Suprapubic skin (tissue), 4 donors: ENCODE measurements at regions not wholly inside any gene's neighbourhood (a gene's known extent, or its start where the extent isn't known, plus 50 kb on each side); places are given as distances from the start of the nearest gene placed in this dataset.
A peak's percentile ranks its signal among the peaks of the same experiment; 100 is the strongest.

Experiments used
- DNase-seq, 2 donors: peaks; one replicate each; pipeline ENCODE4 v3.0.0-alpha.2; 2019; ENCODE audit warnings: low spot score in 2 of 2
- H3K27ac ChIP-seq: fragments of 200-600 bp; sonication (generic); one replicate; pipeline ENCODE4 v1.5.1; 2019
- H3K27me3 ChIP-seq: fragments of 200-600 bp; sonication (generic); one replicate; pipeline ENCODE4 v1.5.1; 2019
- H3K36me3 ChIP-seq: fragments of 200-600 bp; sonication (generic); one replicate; pipeline ENCODE4 v1.5.1; 2019
- H3K4me1 ChIP-seq: fragments of 200-600 bp; sonication (generic); one replicate; pipeline ENCODE4 v1.5.1; 2019
- H3K4me3 ChIP-seq: fragments of 200-600 bp; sonication (generic); one replicate; pipeline ENCODE4 v1.5.1; 2019; ENCODE audit warnings: mild to moderate bottlenecking
- H3K9me3 ChIP-seq: fragments of 200-600 bp; sonication (generic); one replicate; pipeline ENCODE4 v1.5.1; 2019
- CTCF ChIP-seq, 2 donors: fragments of 200-600 bp in 1 of 2; fragments of 450-650 bp in 1 of 2; sonication (generic) in 1 of 2; IDR thresholded peaks; one replicate each; pipeline ENCODE4 v1.5.1; 2016 to 2019; ENCODE audit warnings: antibody characterized with exemption in 2 of 2, mild to moderate bottlenecking in 1 of 2, moderate library complexity in 1 of 2
- EP300 ChIP-seq: sonication (generic); formaldehyde crosslinking; IDR thresholded peaks from one replicate; pipeline ENCODE4 v1.6.1; 2017; ENCODE audit warnings: antibody characterized with exemption
- POLR2A ChIP-seq, 2 donors: fragments of 450-650 bp; IDR thresholded peaks; one replicate each; pipeline ENCODE4 v1.6.1; 2017; ENCODE audit warnings: antibody characterized with exemption in 2 of 2, mild to moderate bottlenecking in 2 of 2, moderate library complexity in 2 of 2
- POLR2AphosphoS5 ChIP-seq, 3 donors: sonication (generic); formaldehyde crosslinking; IDR thresholded peaks; one replicate each; pipeline ENCODE4 v1.6.1; 2017; ENCODE audit warnings: antibody characterized with exemption in 3 of 3
- WGBS: methylation state at CpG from one replicate; pipeline ENCODE4 v1.1.5; 2018; 5-methylcytosine and 5-hydroxymethylcytosine counted together

- DNase-seq, result peak in 1 of 2 donors; percentile 46
- H3K4me1 ChIP-seq, result no peaks in the 10 kb centered on the region
- H3K27me3 ChIP-seq, result no peaks in the 10 kb centered on the region
- WGBS, result 96% methylated on average over 11 of the region's 14 CpGs
- H3K9me3 ChIP-seq, result peaks cover 13% of the 10 kb centered on the region
- TF ChIP-seq CTCF (IDR thresholded peaks at IDR 0.05) (no peak), EP300 (no peak), POLR2A (IDR thresholded peaks at IDR 0.05) (no peak), POLR2AphosphoS5 (IDR thresholded peaks at IDR 0.05) (no peak)
- H3K36me3 ChIP-seq, result no peaks in the 10 kb centered on the region
- no peak overlapping the region for H3K4me3 ChIP-seq
- no peak overlapping the region for H3K27ac ChIP-seq
Measured at GRCh38 chr16:35146723-35147458, 1687.5 kb downstream of the TP53TG3F start.

GRCh38 chr16:35147556-35148504 is 1688.4 kb downstream of the TP53TG3F start:
- H3K36me3 ChIP-seq, result no peaks in the 10 kb centered on the region
- no peaks in the 10 kb centered on the region for H3K4me1 ChIP-seq
- TF ChIP-seq POLR2AphosphoS5 (IDR thresholded peaks at IDR 0.05) (no peak), CTCF (IDR thresholded peaks at IDR 0.05) (no peak), POLR2A (IDR thresholded peaks at IDR 0.05) (no peak), EP300 (no peak)
- 83% methylated on average over 2 of the region's 10 CpGs for WGBS
- H3K9me3 ChIP-seq, result peaks cover 18% of the 10 kb centered on the region
- no peaks in the 10 kb centered on the region for H3K27me3 ChIP-seq
- DNase-seq, result no peak
- no peak overlapping the region for H3K27ac ChIP-seq
- H3K4me3 ChIP-seq, result no peak overlapping the region

- 39% methylated on average over 3 of the region's 3 CpGs for WGBS
- TF ChIP-seq CTCF (IDR thresholded peaks at IDR 0.05) (no peak), EP300 (no peak), POLR2AphosphoS5 (IDR thresholded peaks at IDR 0.05) (no peak), POLR2A (IDR thresholded peaks at IDR 0.05) (no peak)
- peaks cover 18% of the 10 kb centered on the region for H3K9me3 ChIP-seq
- no peak overlapping the region for H3K4me3 ChIP-seq
- H3K27me3 ChIP-seq, result no peaks in the 10 kb centered on the region
- H3K36me3 ChIP-seq, result no peaks in the 10 kb centered on the region
- no peak overlapping the region for H3K27ac ChIP-seq
- H3K4me1 ChIP-seq, result no peaks in the 10 kb centered on the region
- DNase-seq, result no peak
Measured at GRCh38 chr16:35148748-35149147, 1689.3 kb downstream of the TP53TG3F start.

GRCh38 chr16:35149550-35149949 is 1690.1 kb downstream of the TP53TG3F start:
- no peak for DNase-seq
- H3K27ac ChIP-seq, result no peak overlapping the region
- 81% methylated on average over 2 of the region's 3 CpGs for WGBS
- no peak overlapping the region for H3K4me3 ChIP-seq
- TF ChIP-seq EP300, result no peak
- TF ChIP-seq POLR2A (IDR thresholded peaks at IDR 0.05), result no peak
- no peaks in the 10 kb centered on the region for H3K27me3 ChIP-seq
- no peaks in the 10 kb centered on the region for H3K4me1 ChIP-seq
- H3K9me3 ChIP-seq, result peaks cover 18% of the 10 kb centered on the region
- H3K36me3 ChIP-seq, result no peaks in the 10 kb centered on the region

- no peaks in the 10 kb centered on the region for H3K27me3 ChIP-seq
- 100% methylated on average over 1 of the region's 1 CpG for WGBS
- peaks cover 10% of the 10 kb centered on the region for H3K9me3 ChIP-seq
- no peak overlapping the region for H3K4me3 ChIP-seq
- no peak for DNase-seq
- H3K27ac ChIP-seq, result no peak overlapping the region
- no peaks in the 10 kb centered on the region for H3K36me3 ChIP-seq
- H3K4me1 ChIP-seq, result no peaks in the 10 kb centered on the region
- TF ChIP-seq POLR2A (IDR thresholded peaks at IDR 0.05), result no peak
- TF ChIP-seq EP300, result no peak
- no peak for TF ChIP-seq POLR2AphosphoS5 (IDR thresholded peaks at IDR 0.05)
- TF ChIP-seq CTCF (IDR thresholded peaks at IDR 0.05), result no peak
Measured at GRCh38 chr16:35150805-35151312, 1691.4 kb downstream of the TP53TG3F start.
